Loucy (cell line): ENCODE measurements at regions not wholly inside any gene's neighbourhood (a gene's known extent, or its start where the extent isn't known, plus 50 kb on each side); places are given as distances from the start of the nearest gene placed in this dataset.

ENCODE experiments used
- H2AFZ ChIP-seq: fragments of 200-600 bp; sonication (generic); 2 replicates; pipeline ENCODE4 v1.6.0; 2016; ENCODE audit warnings: antibody characterized with exemption, mild to moderate bottlenecking, low read length, moderate library complexity
- H3F3A ChIP-seq: fragments of 200-600 bp; 2 replicates; pipeline ENCODE4 v1.6.0; 2016; ENCODE audit warnings: antibody characterized with exemption, low read depth, mild to moderate bottlenecking
- H3K27me3 ChIP-seq: fragments of 200-600 bp; sonication (generic); 2 replicates; pipeline ENCODE4 v1.6.1; 2014; ENCODE audit warnings: low read length, mild to moderate bottlenecking; ENCODE audit not compliant: insufficient read depth, poor library complexity, severe bottlenecking
- H3K36me3 ChIP-seq: fragments of 200-600 bp; sonication (generic); 2 replicates; pipeline ENCODE4 v1.6.1; 2016; ENCODE audit warnings: low read length; ENCODE audit not compliant: insufficient read depth
- H3K4me1 ChIP-seq: fragments of 200-600 bp; sonication (generic); 2 replicates; pipeline ENCODE4 v1.5.1; 2014; ENCODE audit warnings: low read length, mild to moderate bottlenecking; ENCODE audit not compliant: insufficient read depth, poor library complexity, severe bottlenecking
- H3K4me2 ChIP-seq: fragments of 200-600 bp; sonication (generic); 2 replicates; pipeline ENCODE4 v1.6.0; 2014; ENCODE audit warnings: antibody characterized with exemption, low read length, low read depth, mild to moderate bottlenecking; ENCODE audit not compliant: poor library complexity, severe bottlenecking
- H3K4me3 ChIP-seq: fragments of 200-600 bp; sonication (generic); 2 replicates; pipeline ENCODE4 v1.5.1; 2014; ENCODE audit warnings: low read length, mild to moderate bottlenecking, mixed read lengths; ENCODE audit not compliant: poor library complexity, severe bottlenecking
- H3K79me2 ChIP-seq: fragments of 200-600 bp; sonication (generic); 2 replicates; pipeline ENCODE4 v1.6.1; 2014; ENCODE audit warnings: low read length; ENCODE audit not compliant: insufficient read depth
- H3K9ac ChIP-seq: fragments of 200-600 bp; sonication (generic); 2 replicates; pipeline ENCODE4 v1.6.0; 2014; ENCODE audit warnings: mild to moderate bottlenecking, low read depth, low read length, moderate library complexity; ENCODE audit not compliant: poor library complexity, severe bottlenecking
- H3K9me2 ChIP-seq: fragments of 200-600 bp; sonication (generic); replicated peaks from 2 replicates; pipeline ENCODE4 v1.6.1; 2016; ENCODE audit warnings: low read depth, low read length, mixed read lengths
- H3K9me3 ChIP-seq: fragments of 200-600 bp; sonication (generic); 2 replicates; pipeline ENCODE4 v1.6.1; 2014; ENCODE audit warnings: mild to moderate bottlenecking, antibody characterized with exemption, low read length, low read depth; ENCODE audit not compliant: insufficient read depth
- H4K20me1 ChIP-seq: fragments of 200-600 bp; sonication (generic); 2 replicates; pipeline ENCODE4 v1.6.0; 2014; ENCODE audit warnings: antibody characterized with exemption, low read length, mild to moderate bottlenecking; ENCODE audit not compliant: insufficient read depth, poor library complexity, severe bottlenecking
- CTCF ChIP-seq: fragments of 200-600 bp; sonication (generic); conservative IDR thresholded peaks from 2 replicates; pipeline ENCODE4 v1.5.1; 2014; ENCODE audit warnings: mild to moderate bottlenecking, antibody characterized with exemption, low read length
- EZH2phosphoT487 ChIP-seq: fragments of 200-600 bp; IDR thresholded peaks from 2 replicates; pipeline ENCODE4 v1.6.1; 2018; ENCODE audit warnings: antibody characterized with exemption, mild to moderate bottlenecking, moderate library complexity, borderline replicate concordance

GRCh38 chr2:166676716-166677115 is 182.7 kb upstream of the SCN7A start:
- H3K4me2 ChIP-seq: no peak overlapping the region

GRCh38 chr2:166675553-166675952 is 181.5 kb upstream of the SCN7A start:
- H3K4me1 ChIP-seq: peaks cover 8% of the 10 kb centered on the region

More at GRCh38 chr2:166676716-166677115, 182.7 kb upstream of the SCN7A start:
- no peaks in the 10 kb centered on the region for H3K79me2 ChIP-seq
- H3K4me3 ChIP-seq: no peak overlapping the region
- H3K27me3 ChIP-seq: no peaks in the 10 kb centered on the region
- TF ChIP-seq EZH2phosphoT487 (no peak), CTCF (no peak)
- no peaks in the 10 kb centered on the region for H3K36me3 ChIP-seq
- no peaks in the 10 kb centered on the region for H3K9me3 ChIP-seq
- H3K4me1 ChIP-seq: peaks cover 8% of the 10 kb centered on the region
- no peaks in the 10 kb centered on the region for H4K20me1 ChIP-seq
- H3F3A ChIP-seq: no peaks in the 10 kb centered on the region
- no peak overlapping the region for H2AFZ ChIP-seq
- no peaks in the 10 kb centered on the region for H3K9me2 ChIP-seq
- no peak overlapping the region for H3K9ac ChIP-seq

GRCh38 chr2:166673986-166674385 is 179.9 kb upstream of the SCN7A start:
- Histone ChIP-seq H3K4me1 (peaks cover 8% of the 10 kb centered on the region), H3K27me3 (no peaks in the 10 kb centered on the region), H3K9ac (no peak overlapping the region), H4K20me1 (no peaks in the 10 kb centered on the region), H3K9me2 (no peaks in the 10 kb centered on the region), H3K4me3 (no peak overlapping the region), H3F3A (no peaks in the 10 kb centered on the region), H3K79me2 (no peaks in the 10 kb centered on the region), H3K4me2 (no peak overlapping the region), H2AFZ (no peak overlapping the region), H3K36me3 (no peaks in the 10 kb centered on the region), H3K9me3 (no peaks in the 10 kb centered on the region)
- TF ChIP-seq CTCF: no peak
- no peak for TF ChIP-seq EZH2phosphoT487

More at GRCh38 chr2:166675553-166675952, 181.5 kb upstream of the SCN7A start:
- Histone ChIP-seq H3K9me3 (no peaks in the 10 kb centered on the region), H3K4me3 (no peak overlapping the region), H3F3A (no peaks in the 10 kb centered on the region), H3K27me3 (no peaks in the 10 kb centered on the region), H3K36me3 (no peaks in the 10 kb centered on the region), H3K79me2 (no peaks in the 10 kb centered on the region), H3K4me2 (no peak overlapping the region), H3K9ac (no peak overlapping the region), H3K9me2 (no peaks in the 10 kb centered on the region), H2AFZ (no peak overlapping the region), H4K20me1 (no peaks in the 10 kb centered on the region)
- no peak for TF ChIP-seq CTCF
- no peak for TF ChIP-seq EZH2phosphoT487
